ENCODE measurements at regions not wholly inside any gene's neighbourhood (a gene's known extent, or its start where the extent isn't known, plus 50 kb on each side); places are given as distances from the start of the nearest gene placed in this dataset.

DNA sequence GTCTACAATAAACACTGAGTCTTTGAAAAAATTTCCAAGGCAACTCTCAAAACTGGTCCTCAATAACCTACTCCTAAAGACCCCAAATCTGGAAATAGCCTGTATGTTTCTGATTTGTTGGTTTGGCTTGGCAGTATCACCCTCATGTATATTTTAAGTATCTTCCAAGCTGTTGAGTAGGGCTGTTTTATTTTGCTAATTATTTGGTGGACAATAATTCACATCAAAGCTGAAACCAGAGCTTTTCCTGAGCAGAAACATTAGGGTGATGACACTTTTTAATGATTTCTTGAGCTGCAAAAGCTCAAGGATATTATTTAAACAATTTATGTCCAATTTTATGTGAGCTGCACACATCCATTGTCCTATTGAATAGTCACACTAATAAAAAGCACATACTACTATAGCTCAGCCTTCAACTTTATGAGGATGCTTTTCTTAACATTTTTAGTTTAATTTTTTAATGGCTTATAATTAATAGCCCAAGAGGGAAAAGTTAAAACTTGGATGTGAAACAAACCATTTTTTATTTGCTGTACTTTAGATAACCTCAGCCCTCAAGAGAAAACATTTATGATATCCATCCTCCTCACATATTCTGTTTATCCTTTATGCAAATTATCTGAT, 393.1 kb downstream of the TAF11L14 start:
- H3K4me3 ChIP-seq: no peak overlapping the region
- H3K9me3 ChIP-seq: no peaks in the 10 kb centered on the region
- intact Hi-C loops (cut with DNase I; ENCODE audit: low total_unique reads): no loop called here
- no peak overlapping the region for H3K27ac ChIP-seq
- H3K27me3 ChIP-seq: no peaks in the 10 kb centered on the region
- no peak for DNase-seq (ENCODE audit: low spot score in 2 of 2)
- TF ChIP-seq POLR2A (IDR thresholded peaks at IDR 0.05): no peak
- TF ChIP-seq POLR2AphosphoS5 (IDR thresholded peaks at IDR 0.05): no peak
- TF ChIP-seq, protein P1, sequence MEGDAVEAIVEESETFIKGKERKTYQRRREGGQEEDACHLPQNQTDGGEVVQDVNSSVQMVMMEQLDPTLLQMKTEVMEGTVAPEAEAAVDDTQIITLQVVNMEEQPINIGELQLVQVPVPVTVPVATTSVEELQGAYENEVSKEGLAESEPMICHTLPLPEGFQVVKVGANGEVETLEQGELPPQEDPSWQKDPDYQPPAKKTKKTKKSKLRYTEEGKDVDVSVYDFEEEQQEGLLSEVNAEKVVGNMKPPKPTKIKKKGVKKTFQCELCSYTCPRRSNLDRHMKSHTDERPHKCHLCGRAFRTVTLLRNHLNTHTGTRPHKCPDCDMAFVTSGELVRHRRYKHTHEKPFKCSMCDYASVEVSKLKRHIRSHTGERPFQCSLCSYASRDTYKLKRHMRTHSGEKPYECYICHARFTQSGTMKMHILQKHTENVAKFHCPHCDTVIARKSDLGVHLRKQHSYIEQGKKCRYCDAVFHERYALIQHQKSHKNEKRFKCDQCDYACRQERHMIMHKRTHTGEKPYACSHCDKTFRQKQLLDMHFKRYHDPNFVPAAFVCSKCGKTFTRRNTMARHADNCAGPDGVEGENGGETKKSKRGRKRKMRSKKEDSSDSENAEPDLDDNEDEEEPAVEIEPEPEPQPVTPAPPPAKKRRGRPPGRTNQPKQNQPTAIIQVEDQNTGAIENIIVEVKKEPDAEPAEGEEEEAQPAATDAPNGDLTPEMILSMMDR (IDR thresholded peaks at IDR 0.05): no peak
- H3K4me1 ChIP-seq: no peaks in the 10 kb centered on the region
- no peaks in the 10 kb centered on the region for H3K36me3 ChIP-seq

DNA sequence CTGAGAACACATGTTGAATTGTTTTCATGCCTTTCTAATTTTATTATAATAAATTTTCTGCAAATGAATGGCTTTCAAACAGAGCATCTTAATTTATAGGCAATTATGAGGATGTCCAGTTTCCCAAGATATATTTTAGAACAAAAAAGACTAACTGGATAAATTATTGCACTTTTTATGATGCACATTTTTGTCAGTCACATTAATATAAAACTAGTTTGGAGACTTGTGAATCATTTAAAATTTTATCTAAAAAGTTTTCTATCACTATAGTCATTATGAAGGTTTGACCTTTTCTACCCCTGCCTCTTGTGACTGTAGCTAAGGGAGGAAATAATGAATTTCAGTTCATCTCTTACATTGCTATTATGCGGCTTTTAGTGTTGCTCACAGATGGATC, 393.8 kb downstream of the TAF11L14 start:
- H3K4me3 ChIP-seq: no peak overlapping the region
- intact Hi-C loops (cut with DNase I; ENCODE audit: low total_unique reads): no loop called here
- DNase-seq (ENCODE audit: low spot score in 2 of 2): no peak
- H3K9me3 ChIP-seq: no peaks in the 10 kb centered on the region
- H3K36me3 ChIP-seq: no peaks in the 10 kb centered on the region
- H3K27ac ChIP-seq: no peak overlapping the region
- H3K4me1 ChIP-seq: no peaks in the 10 kb centered on the region
- H3K27me3 ChIP-seq: no peaks in the 10 kb centered on the region
- TF ChIP-seq POLR2AphosphoS5 (IDR thresholded peaks at IDR 0.05) (no peak), POLR2A (IDR thresholded peaks at IDR 0.05) (no peak)
- TF ChIP-seq, protein P1 (IDR thresholded peaks at IDR 0.05): no peak

GRCh38 chr5:18032744-18033143, 398.5 kb downstream of the TAF11L14 start:
- TF ChIP-seq, protein P1 (IDR thresholded peaks at IDR 0.05): no peak
- no peak for TF ChIP-seq POLR2A (IDR thresholded peaks at IDR 0.05)
- TF ChIP-seq POLR2AphosphoS5 (IDR thresholded peaks at IDR 0.05): no peak
- no peaks in the 10 kb centered on the region for H3K36me3 ChIP-seq
- no peak for DNase-seq (ENCODE audit: low spot score in 2 of 2)
- no peak overlapping the region for H3K4me3 ChIP-seq
- H3K27me3 ChIP-seq: no peaks in the 10 kb centered on the region
- no peaks in the 10 kb centered on the region for H3K9me3 ChIP-seq
- H3K4me1 ChIP-seq: no peaks in the 10 kb centered on the region
- H3K27ac ChIP-seq: no peak overlapping the region
- intact Hi-C loops (cut with DNase I; ENCODE audit: low total_unique reads): no loop called here

DNA sequence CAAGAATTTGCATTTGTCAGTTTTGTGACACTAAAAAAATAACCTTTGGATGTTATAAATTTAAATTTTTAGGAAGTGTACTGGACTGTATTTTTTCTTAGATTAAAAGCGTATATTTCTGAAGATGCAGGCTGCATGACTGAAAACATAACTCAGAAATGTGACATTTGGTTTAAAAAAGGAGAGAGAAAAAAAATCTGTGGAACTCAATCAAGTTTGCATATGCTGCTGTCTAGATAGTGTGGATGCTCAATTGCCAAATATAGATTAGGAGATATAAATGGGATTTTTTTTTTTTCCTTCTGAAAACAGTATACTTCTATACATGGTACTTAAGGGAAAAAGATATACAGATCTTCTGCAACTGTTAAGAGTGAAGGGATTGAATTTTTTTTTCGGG, 402.3 kb downstream of the TAF11L14 start:
- Histone ChIP-seq H3K4me3 (no peak overlapping the region), H3K4me1 (no peaks in the 10 kb centered on the region), H3K27ac (no peak overlapping the region), H3K27me3 (no peaks in the 10 kb centered on the region), H3K9me3 (no peaks in the 10 kb centered on the region), H3K36me3 (no peaks in the 10 kb centered on the region)
- intact Hi-C loops (cut with DNase I; ENCODE audit: low total_unique reads): no loop called here
- TF ChIP-seq, protein P1 (IDR thresholded peaks at IDR 0.05): no peak
- TF ChIP-seq POLR2AphosphoS5 (IDR thresholded peaks at IDR 0.05): no peak
- no peak for DNase-seq (ENCODE audit: low spot score in 2 of 2)

- intact Hi-C loops (cut with DNase I; ENCODE audit: low total_unique reads): no loop called here
Observed at GRCh38 chr5:18037718-18038117, 403.5 kb downstream of the TAF11L14 start.

More at GRCh38 chr5:18037718-18038117, 403.5 kb downstream of the TAF11L14 start:
- no peaks in the 10 kb centered on the region for H3K9me3 ChIP-seq
- H3K27ac ChIP-seq: no peak overlapping the region
- TF ChIP-seq POLR2AphosphoS5 (IDR thresholded peaks at IDR 0.05) (no peak), POLR2A (IDR thresholded peaks at IDR 0.05) (no peak)
- TF ChIP-seq, protein P1 (IDR thresholded peaks at IDR 0.05): no peak
- no peaks in the 10 kb centered on the region for H3K27me3 ChIP-seq
- no peak overlapping the region for H3K4me3 ChIP-seq
- no peak for DNase-seq (ENCODE audit: low spot score in 2 of 2)
- H3K4me1 ChIP-seq: no peaks in the 10 kb centered on the region
- no peaks in the 10 kb centered on the region for H3K36me3 ChIP-seq

All from breast epithelium (tissue), 4 donors.